OCI-LY3 (cell line): ENCODE measurements at regions not wholly inside any gene's neighbourhood (a gene's known extent, or its start where the extent isn't known, plus 50 kb on each side); places are given as distances from the start of the nearest gene placed in this dataset.

Experiments
- EZH2phosphoT487 ChIP-seq: fragments of 200-600 bp; shearing (Covaris generic); IDR thresholded peaks from 2 replicates; pipeline ENCODE4 v1.6.1; 2018; ENCODE audit warnings: antibody characterized with exemption, mixed run types, low read depth
- TF ChIP-seq, protein P1 (sequence below): fragments of 200-600, 300-600 bp; sonication (generic); IDR thresholded peaks from 2 replicates; pipeline ENCODE4 v1.5.1; 2014; ENCODE audit warnings: antibody characterized with exemption, low read length, low read depth

DNA sequence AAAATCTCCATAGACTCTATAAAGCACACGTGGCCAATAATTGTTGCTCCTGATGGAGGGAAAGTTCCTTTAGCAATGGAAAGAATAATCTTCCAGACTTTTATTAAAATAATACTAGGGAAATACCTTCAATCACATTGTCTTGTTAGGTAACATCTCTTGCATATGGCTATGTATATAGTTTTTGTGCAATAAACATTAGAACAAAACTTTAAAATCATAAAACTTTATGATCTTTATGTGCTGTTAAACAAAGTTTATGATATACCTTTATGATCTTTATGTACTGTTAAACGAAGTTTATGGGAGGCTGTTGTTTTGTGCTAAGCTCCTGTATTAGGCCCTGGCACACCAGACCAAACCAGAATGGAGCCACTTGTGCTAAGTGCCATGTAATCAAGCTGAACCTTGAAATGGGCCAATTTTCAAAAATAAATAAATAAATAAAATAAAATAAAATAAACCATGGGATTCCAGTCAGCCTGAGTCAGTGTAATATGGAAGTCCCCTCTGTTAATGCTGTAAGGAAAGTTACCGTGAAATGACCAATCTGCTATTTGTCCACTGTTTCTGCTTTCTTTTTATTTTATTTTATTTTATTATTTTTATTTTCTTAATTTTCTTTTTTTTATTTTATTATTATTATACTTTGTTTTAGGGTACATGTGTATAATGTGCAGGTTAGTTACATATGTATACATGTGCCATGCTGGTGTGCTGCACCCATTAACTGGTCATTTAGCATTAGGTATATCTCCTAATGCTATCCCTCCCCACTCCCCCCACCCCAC is 431.3 kb downstream of the SPATA31D1 start:
- TF ChIP-seq, protein P1, sequence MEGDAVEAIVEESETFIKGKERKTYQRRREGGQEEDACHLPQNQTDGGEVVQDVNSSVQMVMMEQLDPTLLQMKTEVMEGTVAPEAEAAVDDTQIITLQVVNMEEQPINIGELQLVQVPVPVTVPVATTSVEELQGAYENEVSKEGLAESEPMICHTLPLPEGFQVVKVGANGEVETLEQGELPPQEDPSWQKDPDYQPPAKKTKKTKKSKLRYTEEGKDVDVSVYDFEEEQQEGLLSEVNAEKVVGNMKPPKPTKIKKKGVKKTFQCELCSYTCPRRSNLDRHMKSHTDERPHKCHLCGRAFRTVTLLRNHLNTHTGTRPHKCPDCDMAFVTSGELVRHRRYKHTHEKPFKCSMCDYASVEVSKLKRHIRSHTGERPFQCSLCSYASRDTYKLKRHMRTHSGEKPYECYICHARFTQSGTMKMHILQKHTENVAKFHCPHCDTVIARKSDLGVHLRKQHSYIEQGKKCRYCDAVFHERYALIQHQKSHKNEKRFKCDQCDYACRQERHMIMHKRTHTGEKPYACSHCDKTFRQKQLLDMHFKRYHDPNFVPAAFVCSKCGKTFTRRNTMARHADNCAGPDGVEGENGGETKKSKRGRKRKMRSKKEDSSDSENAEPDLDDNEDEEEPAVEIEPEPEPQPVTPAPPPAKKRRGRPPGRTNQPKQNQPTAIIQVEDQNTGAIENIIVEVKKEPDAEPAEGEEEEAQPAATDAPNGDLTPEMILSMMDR: no peak
- TF ChIP-seq EZH2phosphoT487: no peak
